ENCODE measurements at regions not wholly inside any gene's neighbourhood (a gene's known extent, or its start where the extent isn't known, plus 50 kb on each side); places are given as distances from the start of the nearest gene placed in this dataset.
"Not testable (repeated sequence)": the region's sequence is repeated elsewhere in the genome, so short reads cannot be mapped to it uniquely, and the experiment has no call there.

DNA sequence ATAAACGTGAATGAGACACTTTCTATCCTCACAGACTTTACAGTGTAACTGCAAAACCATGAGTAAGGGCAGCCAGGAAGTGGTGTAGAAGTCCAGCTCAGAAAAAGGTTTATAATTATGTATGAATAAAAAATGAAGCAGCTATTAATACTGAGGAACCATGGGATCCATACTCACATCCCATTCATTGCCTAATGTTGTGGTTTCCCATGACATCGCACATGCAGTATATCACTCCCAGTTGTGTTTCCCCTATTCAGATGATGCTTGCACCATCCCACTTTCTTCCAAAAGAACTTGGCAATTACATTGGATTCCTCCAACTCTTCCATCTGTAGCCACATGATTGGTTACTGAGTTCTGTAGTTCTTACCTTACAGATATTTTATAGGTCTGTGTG lies 74.5 kb upstream of the SEMA3D start:
- peaks cover 0 to 8% (median 0%) of the 10 kb centered on the region in 3 donors for H3K27me3 Mint-ChIP-seq
- DNase-seq (no peak), ATAC-seq (ENCODE audit: low read depth in 2 of 2) (no peak)
- peaks cover 0 to 2% (median 0%) of the 10 kb centered on the region in 7 donors for H3K9me3 Mint-ChIP-seq
- H3K4me3 Mint-ChIP-seq = no peak overlapping the region
- H3K4me1 Mint-ChIP-seq = no peaks in the 10 kb centered on the region
- no peaks in the 10 kb centered on the region for H3K36me3 Mint-ChIP-seq
- no peak overlapping the region for H3K27ac Mint-ChIP-seq

DNA sequence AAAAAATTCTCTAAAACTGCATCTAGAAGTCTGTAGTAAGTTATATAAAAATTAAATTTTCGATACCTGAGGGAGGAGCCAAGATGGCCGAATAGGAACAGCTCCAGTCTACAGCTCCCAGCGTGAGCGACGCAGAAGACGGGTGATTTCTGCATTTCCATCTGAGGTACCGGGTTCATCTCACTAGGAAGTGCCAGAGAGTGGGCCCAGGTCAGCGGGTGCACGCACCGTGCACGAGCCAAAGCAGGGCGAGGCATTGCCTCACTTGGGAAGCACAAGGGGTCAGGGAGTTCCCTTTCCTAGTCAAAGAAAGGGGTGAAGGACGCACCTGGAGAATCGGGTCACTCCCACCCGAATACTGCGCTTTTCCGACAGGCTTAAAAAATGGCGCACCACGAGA lies 62.9 kb upstream of the SEMA3D start:
- ATAC-seq (ENCODE audit: low read depth in 2 of 2); H3K36me3 Mint-ChIP-seq; H3K4me3 Mint-ChIP-seq; DNase-seq; H3K4me1 Mint-ChIP-seq; H3K9me3 Mint-ChIP-seq: not testable (repeated sequence)
- Mint-ChIP-seq H3K27me3 (peaks cover 7 to 14% (median 13%) of the 10 kb centered on the region in 3 donors), H3K27ac (peak overlapping the region in 1 of 6 donors; percentile 52)

DNA sequence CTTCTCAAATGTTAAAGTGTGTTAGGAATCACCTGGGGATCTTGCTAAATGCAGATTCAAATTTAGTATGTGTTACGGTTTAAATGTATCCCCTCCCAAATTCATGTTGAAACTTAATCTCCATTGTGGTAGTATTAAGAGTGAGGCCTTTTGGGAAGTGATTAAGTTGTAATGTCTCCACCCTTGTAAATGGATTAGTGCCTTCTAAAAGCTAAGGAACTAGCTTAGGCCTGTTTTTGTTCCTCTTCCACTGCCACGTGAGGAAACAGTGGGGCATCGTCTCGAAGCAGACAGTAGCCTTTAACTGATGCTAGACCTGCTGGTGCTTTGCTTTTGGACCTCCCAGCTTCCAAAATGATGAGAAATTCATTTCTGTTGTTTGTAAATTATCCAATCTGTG lies 52.3 kb upstream of the SEMA3D start:
- ATAC-seq (ENCODE audit: low read depth in 2 of 2) = no peak
- Mint-ChIP-seq H3K27me3 (peaks cover 0 to 12% (median 4%) of the 10 kb centered on the region in 3 donors), H3K27ac (peak overlapping the region in 1 of 6 donors; percentile 47), H3K4me1 (peaks cover 0 to 5% (median 0%) of the 10 kb centered on the region in 3 donors), H3K9me3 (peaks cover 0 to 4% (median 0%) of the 10 kb centered on the region in 7 donors), H3K36me3 (no peaks in the 10 kb centered on the region), H3K4me3 (no peak overlapping the region)
- no peak for DNase-seq

DNA sequence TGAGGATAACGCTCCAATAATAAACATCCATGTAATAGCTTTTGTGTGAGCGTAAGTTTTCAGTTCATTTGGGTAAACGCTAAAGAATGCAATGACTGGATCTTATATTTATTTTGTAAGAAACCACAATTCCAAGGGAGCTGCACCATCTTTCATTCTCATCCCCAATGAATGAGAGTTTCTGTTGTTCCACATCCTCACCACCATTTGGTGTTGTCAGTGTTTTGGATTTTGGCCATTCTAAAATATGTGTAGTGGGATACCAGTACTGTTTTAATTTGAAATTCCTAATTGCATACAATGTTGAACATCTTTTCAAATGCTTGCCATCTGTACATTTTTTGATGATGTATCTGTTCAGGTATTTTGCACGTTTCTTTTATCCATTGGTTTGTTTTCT lies 50.9 kb upstream of the SEMA3D start:
- no peak overlapping the region for H3K4me3 Mint-ChIP-seq
- no peaks in the 10 kb centered on the region for H3K36me3 Mint-ChIP-seq
- peaks cover 0 to 5% (median 0%) of the 10 kb centered on the region in 3 donors for H3K4me1 Mint-ChIP-seq
- H3K27ac Mint-ChIP-seq = peak overlapping the region in 1 of 6 donors; percentile 41
- DNase-seq (no peak), ATAC-seq (ENCODE audit: low read depth in 2 of 2) (no peak)
- H3K27me3 Mint-ChIP-seq = peaks cover 0 to under 1% (median 0%) of the 10 kb centered on the region in 3 donors
- H3K9me3 Mint-ChIP-seq = peaks cover 0 to 4% (median 0%) of the 10 kb centered on the region in 7 donors
